ENCODE measurements at regions not wholly inside any gene's neighbourhood (a gene's known extent, or its start where the extent isn't known, plus 50 kb on each side); places are given as distances from the start of the nearest gene placed in this dataset.

GRCh38 chr16:54703339-54703738, 227.3 kb upstream of the IRX5 start:
- ATAC-seq = no peak

GRCh38 chr16:54699656-54700055, 231.0 kb upstream of the IRX5 start:
- no peak overlapping the region for H3K27ac ChIP-seq (ENCODE audit: low read length)
- no peaks in the 10 kb centered on the region; the same call in 1 of the 2 replicates for H3K27me3 ChIP-seq (ENCODE audit: control insufficient read depth, insufficient read depth, low read length)
- intact Hi-C loops (cut with micrococcal nuclease; ENCODE audit: unreplicated experiment) (no loop called here), in situ Hi-C loops (cut with HindIII; ENCODE audit: low pct_unique_long_range_greater_than_20kb, low sequenced_read_pairs) (no loop called here)
- H3K4me1 ChIP-seq (ENCODE audit: control insufficient read depth, insufficient read depth, low read length) = no peaks in the 10 kb centered on the region
- POLR2A ChIA-PET = no interaction called here
- CTCF ChIA-PET = no interaction called here
- ATAC-seq = no peak
- TF ChIP-seq SIN3A (IDR thresholded peaks at IDR 0.05; ENCODE audit: borderline replicate concordance, insufficient read depth, low read depth, low read length) (no peak), POLR2AphosphoS5 (IDR thresholded peaks at IDR 0.05; ENCODE audit: low read depth, low read length) (no peak), TCF7L2 (IDR thresholded peaks at IDR 0.05; ENCODE audit: low read depth, low read length) (no peak)
- TF ChIP-seq, protein P1, sequence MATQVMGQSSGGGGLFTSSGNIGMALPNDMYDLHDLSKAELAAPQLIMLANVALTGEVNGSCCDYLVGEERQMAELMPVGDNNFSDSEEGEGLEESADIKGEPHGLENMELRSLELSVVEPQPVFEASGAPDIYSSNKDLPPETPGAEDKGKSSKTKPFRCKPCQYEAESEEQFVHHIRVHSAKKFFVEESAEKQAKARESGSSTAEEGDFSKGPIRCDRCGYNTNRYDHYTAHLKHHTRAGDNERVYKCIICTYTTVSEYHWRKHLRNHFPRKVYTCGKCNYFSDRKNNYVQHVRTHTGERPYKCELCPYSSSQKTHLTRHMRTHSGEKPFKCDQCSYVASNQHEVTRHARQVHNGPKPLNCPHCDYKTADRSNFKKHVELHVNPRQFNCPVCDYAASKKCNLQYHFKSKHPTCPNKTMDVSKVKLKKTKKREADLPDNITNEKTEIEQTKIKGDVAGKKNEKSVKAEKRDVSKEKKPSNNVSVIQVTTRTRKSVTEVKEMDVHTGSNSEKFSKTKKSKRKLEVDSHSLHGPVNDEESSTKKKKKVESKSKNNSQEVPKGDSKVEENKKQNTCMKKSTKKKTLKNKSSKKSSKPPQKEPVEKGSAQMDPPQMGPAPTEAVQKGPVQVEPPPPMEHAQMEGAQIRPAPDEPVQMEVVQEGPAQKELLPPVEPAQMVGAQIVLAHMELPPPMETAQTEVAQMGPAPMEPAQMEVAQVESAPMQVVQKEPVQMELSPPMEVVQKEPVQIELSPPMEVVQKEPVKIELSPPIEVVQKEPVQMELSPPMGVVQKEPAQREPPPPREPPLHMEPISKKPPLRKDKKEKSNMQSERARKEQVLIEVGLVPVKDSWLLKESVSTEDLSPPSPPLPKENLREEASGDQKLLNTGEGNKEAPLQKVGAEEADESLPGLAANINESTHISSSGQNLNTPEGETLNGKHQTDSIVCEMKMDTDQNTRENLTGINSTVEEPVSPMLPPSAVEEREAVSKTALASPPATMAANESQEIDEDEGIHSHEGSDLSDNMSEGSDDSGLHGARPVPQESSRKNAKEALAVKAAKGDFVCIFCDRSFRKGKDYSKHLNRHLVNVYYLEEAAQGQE (IDR thresholded peaks at IDR 0.05; ENCODE audit: insufficient read depth in 1 of 2, low read depth in 2 of 2, low read length in 1 of 2) = no peak
- TF ChIP-seq, protein P2, sequence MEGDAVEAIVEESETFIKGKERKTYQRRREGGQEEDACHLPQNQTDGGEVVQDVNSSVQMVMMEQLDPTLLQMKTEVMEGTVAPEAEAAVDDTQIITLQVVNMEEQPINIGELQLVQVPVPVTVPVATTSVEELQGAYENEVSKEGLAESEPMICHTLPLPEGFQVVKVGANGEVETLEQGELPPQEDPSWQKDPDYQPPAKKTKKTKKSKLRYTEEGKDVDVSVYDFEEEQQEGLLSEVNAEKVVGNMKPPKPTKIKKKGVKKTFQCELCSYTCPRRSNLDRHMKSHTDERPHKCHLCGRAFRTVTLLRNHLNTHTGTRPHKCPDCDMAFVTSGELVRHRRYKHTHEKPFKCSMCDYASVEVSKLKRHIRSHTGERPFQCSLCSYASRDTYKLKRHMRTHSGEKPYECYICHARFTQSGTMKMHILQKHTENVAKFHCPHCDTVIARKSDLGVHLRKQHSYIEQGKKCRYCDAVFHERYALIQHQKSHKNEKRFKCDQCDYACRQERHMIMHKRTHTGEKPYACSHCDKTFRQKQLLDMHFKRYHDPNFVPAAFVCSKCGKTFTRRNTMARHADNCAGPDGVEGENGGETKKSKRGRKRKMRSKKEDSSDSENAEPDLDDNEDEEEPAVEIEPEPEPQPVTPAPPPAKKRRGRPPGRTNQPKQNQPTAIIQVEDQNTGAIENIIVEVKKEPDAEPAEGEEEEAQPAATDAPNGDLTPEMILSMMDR (IDR thresholded peaks at IDR 0.05) = no peak
- DNase-seq (ENCODE audit: low read depth, low spot score) = no peak
- BruUV-seq (replicated peaks) = no TSS peak
- H3K9me3 ChIP-seq (ENCODE audit: control insufficient read depth, insufficient read depth, low read depth, low read length) = no peaks in the 10 kb centered on the region
- H3K4me3 ChIP-seq (ENCODE audit: low read depth in 2 of 2, low read length in 2 of 2) = no peak overlapping the region
- no peaks in the 10 kb centered on the region for H3K36me3 ChIP-seq (ENCODE audit: control insufficient read depth, insufficient read depth, low read length)

More at GRCh38 chr16:54703339-54703738, 227.3 kb upstream of the IRX5 start:
- H3K4me3 ChIP-seq (ENCODE audit: low read depth in 2 of 2, low read length in 2 of 2) = no peak overlapping the region
- no peak for DNase-seq (ENCODE audit: low read depth, low spot score)
- no peaks in the 10 kb centered on the region for H3K4me1 ChIP-seq (ENCODE audit: control insufficient read depth, insufficient read depth, low read length)
- ChIA-PET POLR2A (no interaction called here), CTCF (no interaction called here)
- no peaks in the 10 kb centered on the region for H3K36me3 ChIP-seq (ENCODE audit: control insufficient read depth, insufficient read depth, low read length)
- H3K9me3 ChIP-seq (ENCODE audit: control insufficient read depth, insufficient read depth, low read depth, low read length) = no peaks in the 10 kb centered on the region
- BruUV-seq (replicated peaks) = no TSS peak
- TF ChIP-seq TCF7L2 (IDR thresholded peaks at IDR 0.05; ENCODE audit: low read depth, low read length) (no peak), SIN3A (IDR thresholded peaks at IDR 0.05; ENCODE audit: borderline replicate concordance, insufficient read depth, low read depth, low read length) (no peak), POLR2AphosphoS5 (IDR thresholded peaks at IDR 0.05; ENCODE audit: low read depth, low read length) (no peak)
- TF ChIP-seq, protein P2 (IDR thresholded peaks at IDR 0.05) = no peak
- TF ChIP-seq, protein P1 (IDR thresholded peaks at IDR 0.05; ENCODE audit: insufficient read depth in 1 of 2, low read depth in 2 of 2, low read length in 1 of 2) = no peak
- H3K27ac ChIP-seq (ENCODE audit: low read length) = no peak overlapping the region
- H3K27me3 ChIP-seq (ENCODE audit: control insufficient read depth, insufficient read depth, low read length) = no peaks in the 10 kb centered on the region; the same call in 1 of the 2 replicates
- intact Hi-C loops (cut with micrococcal nuclease; ENCODE audit: unreplicated experiment) (no loop called here), in situ Hi-C loops (cut with HindIII; ENCODE audit: low pct_unique_long_range_greater_than_20kb, low sequenced_read_pairs) (no loop called here)
